Ectodermal cell (in vitro differentiated cells): ENCODE measurements at regions not wholly inside any gene's neighbourhood (a gene's known extent, or its start where the extent isn't known, plus 50 kb on each side); places are given as distances from the start of the nearest gene placed in this dataset.

Experiments
- H3K27ac ChIP-seq: 2 replicates; pipeline ENCODE4 v1.7.0; 2013; ENCODE audit warnings: mild to moderate bottlenecking, low read depth, low read length; ENCODE audit not compliant: insufficient read depth, poor library complexity, severe bottlenecking
- H3K27me3 ChIP-seq: 2 replicates; pipeline ENCODE4 v1.7.0; 2013; ENCODE audit warnings: mild to moderate bottlenecking, low read length; ENCODE audit not compliant: insufficient read depth, control insufficient read depth, poor library complexity, severe bottlenecking
- H3K36me3 ChIP-seq: one replicate; pipeline ENCODE4 v1.7.0; 2013; ENCODE audit warnings: low read length; ENCODE audit not compliant: control insufficient read depth, insufficient read depth
- H3K4me1 ChIP-seq: one replicate; pipeline ENCODE4 v1.7.0; 2013; ENCODE audit warnings: low read length; ENCODE audit not compliant: control insufficient read depth, insufficient read depth
- H3K4me3 ChIP-seq: 2 replicates; pipeline ENCODE4 v1.7.0; 2013; ENCODE audit warnings: low read depth, low read length, control low read depth; ENCODE audit not compliant: insufficient read depth
- H3K9me3 ChIP-seq: 2 replicates; pipeline ENCODE4 v1.7.0; 2013; ENCODE audit warnings: mild to moderate bottlenecking, low read length, moderate library complexity; ENCODE audit not compliant: control insufficient read depth
- WGBS, 2 experiments: methylation state at CpG; one replicate each; pipeline ENCODE4 v1.1.7; 2013; ENCODE audit warnings: missing lambda C conversion rate in 2 of 2; 5-methylcytosine and 5-hydroxymethylcytosine counted together

- H3K27me3 ChIP-seq: no peaks in the 10 kb centered on the region
- H3K4me3 ChIP-seq: no peak overlapping the region
- no peak overlapping the region for H3K27ac ChIP-seq
- no peaks in the 10 kb centered on the region for H3K4me1 ChIP-seq
- no peaks in the 10 kb centered on the region for H3K36me3 ChIP-seq
- 93% methylated on average over 10 of the region's 10 CpGs for WGBS, 2 experiments
- no peaks in the 10 kb centered on the region for H3K9me3 ChIP-seq
Observed at GRCh38 chr4:53781629-53782457, 190.6 kb upstream of the LNX1 start.

DNA sequence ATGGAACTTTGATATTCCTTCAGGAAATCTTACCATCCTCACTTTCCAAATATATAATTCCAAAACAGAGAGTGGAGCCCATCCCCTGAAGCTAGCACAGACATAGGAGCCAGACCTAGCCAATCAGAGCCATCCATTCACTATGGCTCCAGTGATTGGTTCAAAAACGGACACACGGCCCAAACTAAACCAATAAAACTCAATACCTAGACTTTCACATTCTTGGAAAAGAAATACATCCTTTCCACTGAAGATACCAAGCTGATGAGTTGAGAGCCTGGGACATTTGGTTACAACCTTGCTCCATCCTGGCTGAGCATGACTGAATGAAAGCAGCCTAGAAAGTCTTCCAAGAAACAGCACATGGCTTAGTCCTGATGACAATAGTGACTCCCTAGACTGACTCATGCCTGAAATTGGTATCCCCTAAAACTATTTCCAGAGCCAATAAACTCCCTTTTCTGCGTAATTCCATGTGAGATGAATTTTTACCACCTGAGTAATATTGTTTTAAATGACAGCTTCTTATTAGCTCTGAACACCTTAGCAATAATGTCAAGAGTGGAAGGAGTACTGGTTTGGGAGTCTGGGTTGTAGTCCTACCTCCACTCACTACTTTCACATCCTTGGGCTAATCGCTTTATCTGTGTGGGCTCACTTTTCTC, 189.6 kb upstream of the LNX1 start:
- WGBS, 2 experiments: 95 to 96% methylated on average over 3 to 4 of the region's 4 CpGs
- H3K4me1 ChIP-seq: no peaks in the 10 kb centered on the region
- no peaks in the 10 kb centered on the region for H3K9me3 ChIP-seq
- H3K27ac ChIP-seq: no peak overlapping the region
- H3K36me3 ChIP-seq: no peaks in the 10 kb centered on the region
- no peaks in the 10 kb centered on the region for H3K27me3 ChIP-seq
- H3K4me3 ChIP-seq: no peak overlapping the region

- Histone ChIP-seq H3K36me3 (no peaks in the 10 kb centered on the region), H3K27me3 (no peaks in the 10 kb centered on the region), H3K27ac (no peak overlapping the region), H3K9me3 (no peaks in the 10 kb centered on the region), H3K4me1 (no peaks in the 10 kb centered on the region), H3K4me3 (no peak overlapping the region)
- WGBS, 2 experiments: 93 to 94% methylated on average over 1 of the region's 3 CpGs
Observed at GRCh38 chr4:53779025-53779424, 187.7 kb upstream of the LNX1 start.

DNA sequence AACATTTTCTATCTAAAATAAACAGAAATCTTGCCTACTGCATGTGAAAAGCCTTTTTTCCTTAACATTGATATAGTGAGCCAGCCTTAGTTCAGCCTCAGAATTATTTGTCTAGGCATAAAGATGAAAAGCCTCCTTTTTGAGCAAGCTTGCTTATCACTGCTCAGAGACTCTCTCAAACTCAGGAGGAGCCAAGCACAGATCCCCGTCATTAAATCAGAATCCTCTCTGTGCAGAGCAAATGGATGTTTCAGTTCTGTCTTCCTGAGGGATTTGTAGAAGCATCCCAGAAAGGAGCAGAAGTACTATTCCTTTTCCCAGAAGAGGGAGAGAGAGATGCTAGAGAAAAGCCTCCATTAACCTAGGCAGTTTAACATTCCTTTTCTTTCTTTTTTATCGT, 186.9 kb upstream of the LNX1 start:
- no peak overlapping the region for H3K4me3 ChIP-seq
- no peaks in the 10 kb centered on the region for H3K36me3 ChIP-seq
- 84 to 88% methylated on average over 2 of the region's 2 CpGs for WGBS, 2 experiments
- H3K27me3 ChIP-seq: no peaks in the 10 kb centered on the region
- no peaks in the 10 kb centered on the region for H3K9me3 ChIP-seq
- H3K27ac ChIP-seq: no peak overlapping the region
- no peaks in the 10 kb centered on the region for H3K4me1 ChIP-seq

DNA sequence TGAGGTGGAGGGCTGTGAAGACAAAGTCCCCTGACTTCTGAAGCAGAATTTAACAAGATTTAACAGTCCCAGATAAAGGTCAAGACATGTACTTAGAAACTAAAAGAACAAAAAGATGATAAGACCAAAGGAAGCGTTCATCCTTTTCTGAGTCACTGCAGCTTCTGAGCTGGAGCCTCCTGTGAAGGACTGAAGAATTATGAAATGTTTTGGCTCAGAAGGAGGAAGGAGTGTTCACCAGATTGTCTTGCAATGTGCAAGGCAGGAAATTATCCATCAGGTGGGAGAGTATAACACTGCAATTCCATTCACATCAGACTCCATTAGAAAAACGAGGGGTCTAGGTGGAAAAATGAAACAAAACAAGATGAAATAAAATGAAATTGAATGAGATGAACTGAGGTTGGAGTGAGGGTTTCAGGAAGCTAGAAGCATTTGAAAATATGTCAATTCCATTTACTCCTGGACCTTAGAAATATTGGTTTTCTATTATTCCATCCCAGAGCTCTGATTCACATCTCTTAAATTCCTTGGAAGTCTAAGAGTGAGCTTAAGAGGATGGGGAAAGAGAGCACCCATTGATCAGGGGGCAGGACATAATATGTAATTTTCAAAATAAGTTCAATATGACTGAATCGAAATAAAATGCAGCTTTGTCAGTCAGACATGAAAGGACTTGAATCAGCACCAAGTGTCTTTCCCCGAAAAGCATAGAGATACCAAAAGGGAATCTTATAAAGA, 186.1 kb upstream of the LNX1 start:
- H3K36me3 ChIP-seq: no peaks in the 10 kb centered on the region
- H3K9me3 ChIP-seq: no peaks in the 10 kb centered on the region
- no peak overlapping the region for H3K4me3 ChIP-seq
- no peaks in the 10 kb centered on the region for H3K4me1 ChIP-seq
- WGBS, 2 experiments: 93 to 94% methylated on average over 4 of the region's 4 CpGs
- no peaks in the 10 kb centered on the region for H3K27me3 ChIP-seq
- H3K27ac ChIP-seq: no peak overlapping the region

- Histone ChIP-seq H3K4me1 (no peaks in the 10 kb centered on the region), H3K27me3 (no peaks in the 10 kb centered on the region), H3K4me3 (no peak overlapping the region), H3K9me3 (no peaks in the 10 kb centered on the region), H3K36me3 (no peaks in the 10 kb centered on the region), H3K27ac (no peak overlapping the region)
- 83% methylated on average over 2 of the region's 2 CpGs; no CpG with 5 or more reads in 1 of the 2 experiments for WGBS, 2 experiments
Observed at GRCh38 chr4:53776141-53776540, 184.9 kb upstream of the LNX1 start.

- WGBS, 2 experiments: 91 to 95% methylated on average over 4 of the region's 4 CpGs
- Histone ChIP-seq H3K27ac (no peak overlapping the region), H3K27me3 (no peaks in the 10 kb centered on the region), H3K36me3 (no peaks in the 10 kb centered on the region), H3K4me3 (no peak overlapping the region), H3K4me1 (no peaks in the 10 kb centered on the region), H3K9me3 (no peaks in the 10 kb centered on the region)
Observed at GRCh38 chr4:53775381-53775780, 184.1 kb upstream of the LNX1 start.

- Histone ChIP-seq H3K4me1 (no peaks in the 10 kb centered on the region), H3K36me3 (no peaks in the 10 kb centered on the region), H3K27ac (no peak overlapping the region), H3K4me3 (no peak overlapping the region), H3K9me3 (no peaks in the 10 kb centered on the region), H3K27me3 (no peaks in the 10 kb centered on the region)
- WGBS, 2 experiments: 75 to 86% methylated on average over 2 to 3 of the region's 3 CpGs
Observed at GRCh38 chr4:53771326-53771725, 180.0 kb upstream of the LNX1 start.

DNA sequence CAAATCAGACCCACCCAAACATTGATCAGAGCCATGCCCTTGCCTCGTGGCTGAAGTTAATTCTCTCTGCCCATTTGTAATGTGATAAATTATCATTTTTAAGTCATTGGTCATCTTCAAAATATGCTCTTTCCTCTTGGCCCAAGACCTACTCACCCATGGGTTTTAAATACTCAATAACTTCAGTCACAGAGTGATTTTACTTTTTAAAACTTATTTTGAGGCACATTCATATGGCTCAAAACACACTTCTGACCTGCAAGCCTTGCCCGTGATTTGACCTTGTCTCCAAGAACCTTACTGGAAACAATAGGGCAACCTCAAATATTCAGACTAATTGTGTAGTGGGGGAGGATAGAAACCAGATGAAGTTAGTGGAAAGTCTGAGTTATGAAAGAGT, 176.2 kb upstream of the LNX1 start:
- Histone ChIP-seq H3K4me3 (no peak overlapping the region), H3K36me3 (no peaks in the 10 kb centered on the region), H3K27me3 (no peaks in the 10 kb centered on the region), H3K27ac (no peak overlapping the region), H3K9me3 (no peaks in the 10 kb centered on the region), H3K4me1 (no peaks in the 10 kb centered on the region)
- 90 to 96% methylated on average over 2 of the region's 2 CpGs for WGBS, 2 experiments
